ENCODE measurements at regions not wholly inside any gene's neighbourhood (a gene's known extent, or its start where the extent isn't known, plus 50 kb on each side); places are given as distances from the start of the nearest gene placed in this dataset.

DNA sequence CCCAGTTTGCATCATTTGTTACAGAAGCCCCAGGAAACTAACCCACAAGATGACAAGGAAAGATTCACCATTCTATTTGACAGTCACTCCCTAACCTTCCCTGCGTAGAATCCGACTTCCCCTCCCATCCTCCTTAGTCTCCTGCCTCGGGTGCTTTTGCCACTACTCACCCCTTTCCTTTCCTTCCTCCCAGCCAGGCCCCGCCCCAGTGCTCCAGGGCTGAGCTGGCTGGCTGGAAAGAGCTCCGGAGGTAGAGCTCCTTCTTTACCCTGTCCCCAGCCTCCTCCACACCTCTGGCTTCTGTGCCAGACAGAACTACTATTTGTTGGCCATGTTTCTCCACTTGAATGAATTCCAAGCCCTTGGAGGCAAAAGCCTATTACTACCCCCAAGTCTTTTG, 317.6 kb upstream of the NCKAP5 start:
- TF ChIP-seq POLR2A (IDR thresholded peaks at IDR 0.05) (no peak), CTCF (IDR thresholded peaks at IDR 0.05) (no peak)
